ENCODE measurements at regions not wholly inside any gene's neighbourhood (a gene's known extent, or its start where the extent isn't known, plus 50 kb on each side); places are given as distances from the start of the nearest gene placed in this dataset.

DNA sequence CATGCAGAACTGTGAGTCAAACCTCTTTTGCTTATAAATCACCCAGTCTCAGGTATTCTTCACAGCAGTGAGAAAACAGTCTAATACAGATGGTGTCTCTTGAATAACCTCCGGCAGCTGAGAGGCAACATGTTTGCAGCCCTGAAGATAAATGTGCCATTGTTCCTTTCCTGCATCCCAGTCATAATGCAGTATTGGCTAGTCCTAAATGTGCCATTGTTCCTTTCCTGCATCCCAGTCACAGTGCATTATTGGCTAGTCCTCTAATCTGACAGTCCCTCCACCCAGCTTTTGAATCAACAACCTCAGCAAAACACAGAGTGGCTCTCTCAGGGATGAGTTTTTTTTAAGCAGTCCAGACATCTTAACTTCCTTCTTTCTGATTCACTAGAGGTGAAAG lies 550.7 kb downstream of the RIT2 start:
- no peak for DNase-seq (ENCODE audit: low spot score in 2 of 2)
- Mint-ChIP-seq H3K36me3 (ENCODE audit: insufficient read depth) (no peaks in the 10 kb centered on the region), H3K4me1 (no peaks in the 10 kb centered on the region), H3K9me3 (peaks cover 13% of the 10 kb centered on the region), H3K4me3 (no peak overlapping the region), H3K27me3 (no peaks in the 10 kb centered on the region), H3K27ac (ENCODE audit: low read depth) (no peak overlapping the region)
- ATAC-seq (replicated peaks; ENCODE audit: extremely low read depth, poor library complexity, severe bottlenecking), result no peak

DNA sequence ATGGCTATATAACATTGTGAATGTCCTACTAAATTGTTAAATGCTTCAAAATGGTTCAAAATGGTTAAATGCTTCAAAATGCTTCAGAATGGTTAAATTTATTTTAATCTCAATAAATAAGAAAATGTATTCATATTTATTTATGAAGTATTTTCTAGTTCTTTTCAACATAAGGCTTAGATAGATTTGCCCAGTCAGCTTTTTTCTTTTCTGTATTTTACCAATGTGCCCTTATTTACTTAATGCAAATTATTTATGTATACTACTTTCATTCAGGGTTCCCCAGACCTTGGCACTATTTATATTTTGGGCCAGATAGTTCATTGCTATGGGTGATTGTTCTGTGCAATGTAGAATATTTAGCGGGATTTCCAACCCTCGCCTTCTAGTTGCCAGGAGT lies 546.7 kb downstream of the RIT2 start:
- no peak for DNase-seq (ENCODE audit: low spot score in 2 of 2)
- H3K27ac Mint-ChIP-seq (ENCODE audit: low read depth), result no peak overlapping the region
- no peak for ATAC-seq (replicated peaks; ENCODE audit: extremely low read depth, poor library complexity, severe bottlenecking)
- H3K36me3 Mint-ChIP-seq (ENCODE audit: insufficient read depth), result no peaks in the 10 kb centered on the region
- no peaks in the 10 kb centered on the region for H3K4me1 Mint-ChIP-seq
- peaks cover 9% of the 10 kb centered on the region for H3K9me3 Mint-ChIP-seq
- H3K4me3 Mint-ChIP-seq, result no peak overlapping the region
- no peaks in the 10 kb centered on the region for H3K27me3 Mint-ChIP-seq

DNA sequence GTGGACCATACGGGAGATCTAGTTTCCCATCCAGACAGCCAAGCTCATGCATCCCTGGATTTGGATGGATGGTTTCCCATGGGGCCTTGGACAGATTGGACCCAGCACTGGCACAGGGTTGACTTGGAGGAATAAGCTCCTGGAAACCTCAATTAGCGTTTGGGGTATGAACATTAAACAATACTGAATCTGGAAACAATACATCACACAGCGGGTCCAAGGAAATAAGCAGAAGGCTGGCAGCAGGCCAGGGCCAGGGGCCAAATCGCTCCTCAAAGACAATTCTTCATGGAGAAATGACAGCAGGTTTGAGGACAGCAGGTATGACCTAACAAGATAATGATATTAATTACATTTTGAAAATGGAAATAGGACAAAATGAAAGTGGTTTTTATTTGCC lies 540.6 kb downstream of the RIT2 start:
- Mint-ChIP-seq H3K4me1 (no peaks in the 10 kb centered on the region), H3K4me3 (no peak overlapping the region), H3K27ac (ENCODE audit: low read depth) (no peak overlapping the region), H3K9me3 (no peaks in the 10 kb centered on the region), H3K27me3 (no peaks in the 10 kb centered on the region), H3K36me3 (ENCODE audit: insufficient read depth) (no peaks in the 10 kb centered on the region)
- ATAC-seq (replicated peaks; ENCODE audit: extremely low read depth, poor library complexity, severe bottlenecking) (no peak), DNase-seq (ENCODE audit: low spot score in 2 of 2) (no peak)

DNA sequence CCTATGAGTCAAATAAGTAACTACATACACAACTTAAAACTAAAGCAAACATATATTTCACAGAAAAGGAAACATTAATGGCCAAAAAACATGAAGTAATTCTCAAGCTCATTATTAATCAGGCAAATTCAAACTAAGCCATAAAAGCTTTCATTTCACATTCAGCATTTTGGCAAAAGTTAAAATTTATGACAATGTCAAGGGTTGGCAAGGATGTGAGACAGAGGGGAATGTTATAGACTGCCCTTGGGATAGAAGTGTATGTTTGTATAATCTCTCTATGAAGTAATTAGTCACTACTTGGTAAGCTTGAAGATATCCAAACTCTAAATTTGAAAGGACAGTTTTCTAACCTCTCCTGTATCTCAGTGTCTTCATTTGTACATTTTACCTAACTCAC lies 539.4 kb downstream of the RIT2 start:
- Mint-ChIP-seq H3K27ac (ENCODE audit: low read depth) (no peak overlapping the region), H3K9me3 (no peaks in the 10 kb centered on the region), H3K36me3 (ENCODE audit: insufficient read depth) (no peaks in the 10 kb centered on the region), H3K27me3 (no peaks in the 10 kb centered on the region), H3K4me1 (no peaks in the 10 kb centered on the region), H3K4me3 (no peak overlapping the region)
- DNase-seq (ENCODE audit: low spot score in 2 of 2), result no peak
- ATAC-seq (replicated peaks; ENCODE audit: extremely low read depth, poor library complexity, severe bottlenecking), result no peak

DNA sequence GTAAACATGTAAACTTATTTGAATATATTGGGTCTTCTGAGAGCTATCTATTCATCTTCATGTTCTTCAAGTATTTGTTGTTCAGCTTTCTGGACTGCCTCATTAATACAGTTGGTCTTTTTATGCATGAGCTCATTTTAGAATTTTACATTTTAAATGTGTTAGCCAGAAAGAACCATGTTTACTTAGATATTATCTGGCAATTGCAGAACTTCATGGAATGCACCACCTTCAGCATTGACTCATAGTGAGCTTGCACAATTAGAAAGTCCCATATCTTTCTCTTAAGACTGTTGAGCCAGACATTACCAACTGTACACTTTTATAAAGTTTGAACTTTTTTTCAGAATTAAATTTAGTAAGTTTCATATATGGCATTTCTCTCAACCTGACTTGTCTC lies 536.7 kb downstream of the RIT2 start:
- H3K9me3 Mint-ChIP-seq, result peaks cover 5% of the 10 kb centered on the region
- no peaks in the 10 kb centered on the region for H3K27me3 Mint-ChIP-seq
- H3K36me3 Mint-ChIP-seq (ENCODE audit: insufficient read depth), result no peaks in the 10 kb centered on the region
- no peak overlapping the region for H3K4me3 Mint-ChIP-seq
- no peaks in the 10 kb centered on the region for H3K4me1 Mint-ChIP-seq
- H3K27ac Mint-ChIP-seq (ENCODE audit: low read depth), result no peak overlapping the region
- ATAC-seq (replicated peaks; ENCODE audit: extremely low read depth, poor library complexity, severe bottlenecking) (no peak), DNase-seq (ENCODE audit: low spot score in 2 of 2) (no peak)

DNA sequence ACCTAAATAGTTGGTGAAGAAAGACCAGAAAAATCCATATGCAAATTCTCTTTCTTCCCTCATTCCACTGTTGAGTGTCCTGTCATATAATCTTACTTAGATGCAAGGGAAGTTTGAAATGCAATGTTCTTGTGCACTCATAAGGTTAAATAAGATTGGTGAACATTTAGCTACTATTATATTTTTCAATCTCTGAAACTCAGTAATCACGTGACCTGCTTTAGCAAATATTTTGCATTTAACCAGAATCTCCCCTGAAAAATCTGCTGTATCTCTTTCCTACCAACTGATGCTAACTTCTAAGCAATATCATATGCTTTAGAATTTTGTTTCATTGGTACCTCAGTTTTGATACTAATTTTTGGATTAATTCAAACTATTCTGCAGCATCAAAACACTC lies 533.2 kb downstream of the RIT2 start:
- no peak for DNase-seq (ENCODE audit: low spot score in 2 of 2)
- Mint-ChIP-seq H3K4me1 (no peaks in the 10 kb centered on the region), H3K4me3 (no peak overlapping the region), H3K27ac (ENCODE audit: low read depth) (no peak overlapping the region), H3K27me3 (no peaks in the 10 kb centered on the region), H3K36me3 (ENCODE audit: insufficient read depth) (no peaks in the 10 kb centered on the region), H3K9me3 (peaks cover 8% of the 10 kb centered on the region)
- ATAC-seq (replicated peaks; ENCODE audit: extremely low read depth, poor library complexity, severe bottlenecking), result no peak

DNA sequence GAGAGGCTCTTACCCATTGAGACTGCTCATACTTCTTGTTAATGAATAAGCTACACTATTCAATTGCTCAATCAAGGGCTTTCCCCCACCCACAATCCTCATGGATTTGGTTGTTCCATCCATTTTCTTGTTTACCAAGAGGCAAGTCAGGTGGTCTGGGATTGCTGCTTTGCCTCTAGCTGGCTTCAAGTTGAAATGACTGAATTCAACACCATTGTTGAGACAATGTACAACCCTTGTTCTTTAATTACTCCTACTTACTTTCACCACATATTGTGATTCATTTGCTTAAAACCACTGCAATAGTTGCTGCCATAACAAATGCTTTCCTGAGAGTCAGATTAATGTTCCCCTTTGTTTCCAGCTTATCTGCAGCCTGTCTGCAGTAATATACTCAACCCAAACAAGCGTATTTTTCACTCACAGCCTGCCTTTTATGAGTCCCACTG lies 532.2 kb downstream of the RIT2 start:
- no peak for ATAC-seq (replicated peaks; ENCODE audit: extremely low read depth, poor library complexity, severe bottlenecking)
- no peak overlapping the region for H3K27ac Mint-ChIP-seq (ENCODE audit: low read depth)
- no peak overlapping the region for H3K4me3 Mint-ChIP-seq

DNA sequence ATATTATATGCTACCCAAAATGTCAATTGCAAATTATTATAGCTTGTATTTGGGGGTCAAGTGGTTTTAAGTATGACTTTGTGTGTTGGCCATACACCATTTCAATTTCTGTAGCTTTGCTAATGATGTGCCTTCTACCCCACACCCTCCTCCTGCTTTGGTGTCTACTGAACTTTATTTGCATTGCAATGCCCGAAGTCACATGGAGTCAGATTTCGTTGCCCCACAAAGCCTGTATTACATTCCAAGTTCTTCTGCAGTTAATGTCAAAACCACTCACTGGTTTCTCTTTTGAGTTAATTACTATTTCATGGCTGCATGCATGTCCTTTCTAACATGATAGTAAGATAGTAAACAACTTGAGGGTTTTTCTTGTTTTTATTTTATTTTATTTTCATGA lies 528.9 kb downstream of the RIT2 start:
- H3K4me3 Mint-ChIP-seq, result no peak overlapping the region
- DNase-seq (ENCODE audit: low spot score in 2 of 2), result no peak
- no peaks in the 10 kb centered on the region for H3K4me1 Mint-ChIP-seq
- no peaks in the 10 kb centered on the region for H3K36me3 Mint-ChIP-seq (ENCODE audit: insufficient read depth)
- no peaks in the 10 kb centered on the region for H3K27me3 Mint-ChIP-seq
- no peak overlapping the region for H3K27ac Mint-ChIP-seq (ENCODE audit: low read depth)
- peaks cover 19% of the 10 kb centered on the region for H3K9me3 Mint-ChIP-seq
- no peak for ATAC-seq (replicated peaks; ENCODE audit: extremely low read depth, poor library complexity, severe bottlenecking)

More for the DNA sequence above, 532.2 kb downstream of the RIT2 start:
- Mint-ChIP-seq H3K27me3 (no peaks in the 10 kb centered on the region), H3K36me3 (ENCODE audit: insufficient read depth) (no peaks in the 10 kb centered on the region), H3K9me3 (peaks cover 18% of the 10 kb centered on the region), H3K4me1 (no peaks in the 10 kb centered on the region)
- DNase-seq (ENCODE audit: low spot score in 2 of 2), result no peak

DNA sequence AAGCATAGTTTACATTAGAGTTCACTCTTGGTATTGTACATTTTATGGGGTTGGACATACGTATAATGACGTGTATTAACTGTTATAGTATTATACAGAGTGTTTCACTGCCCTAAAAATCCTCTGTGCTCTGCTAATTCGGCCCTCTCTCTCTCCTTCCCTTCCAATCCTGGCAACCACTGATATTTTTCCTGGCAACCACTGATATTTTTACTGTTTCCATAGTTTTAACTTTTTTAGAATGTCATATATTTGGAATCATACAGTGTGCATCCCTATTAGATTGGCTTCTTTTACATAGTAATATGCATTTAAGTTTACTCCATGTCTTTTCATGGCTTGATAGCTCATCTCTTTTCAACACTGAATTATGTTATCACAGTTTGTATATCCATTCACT lies 526.7 kb downstream of the RIT2 start:
- ATAC-seq (replicated peaks; ENCODE audit: extremely low read depth, poor library complexity, severe bottlenecking), result no peak
- H3K4me1 Mint-ChIP-seq, result no peaks in the 10 kb centered on the region
- no peak for DNase-seq (ENCODE audit: low spot score in 2 of 2)
- H3K27me3 Mint-ChIP-seq, result no peaks in the 10 kb centered on the region
- no peak overlapping the region for H3K4me3 Mint-ChIP-seq
- H3K27ac Mint-ChIP-seq (ENCODE audit: low read depth), result no peak overlapping the region
- peaks cover 20% of the 10 kb centered on the region for H3K9me3 Mint-ChIP-seq
- H3K36me3 Mint-ChIP-seq (ENCODE audit: insufficient read depth), result no peaks in the 10 kb centered on the region

DNA sequence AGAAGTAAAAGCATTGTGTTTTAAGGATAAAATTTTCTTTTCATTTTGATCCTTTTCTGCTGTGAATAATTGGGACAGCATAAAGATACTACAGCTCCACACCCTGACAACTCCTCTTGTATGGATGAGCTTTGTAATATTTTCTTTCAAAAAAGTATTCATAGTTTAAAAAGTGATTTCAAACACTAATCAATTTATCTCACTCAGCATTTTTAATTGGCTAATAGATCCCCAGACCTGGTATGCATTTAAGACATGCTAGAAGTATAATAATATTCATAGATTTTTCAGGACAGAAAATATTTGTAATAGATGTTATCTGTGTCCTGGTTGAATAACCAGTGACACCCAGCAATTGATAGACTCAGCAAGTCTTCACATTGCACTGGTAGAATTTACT lies 510.7 kb downstream of the RIT2 start:
- no peak for DNase-seq (ENCODE audit: low spot score in 2 of 2)
- no peaks in the 10 kb centered on the region for H3K4me1 Mint-ChIP-seq
- H3K27me3 Mint-ChIP-seq, result no peaks in the 10 kb centered on the region
- no peak overlapping the region for H3K4me3 Mint-ChIP-seq
- no peaks in the 10 kb centered on the region for H3K36me3 Mint-ChIP-seq (ENCODE audit: insufficient read depth)
- no peak for ATAC-seq (replicated peaks; ENCODE audit: extremely low read depth, poor library complexity, severe bottlenecking)
- H3K27ac Mint-ChIP-seq (ENCODE audit: low read depth), result no peak overlapping the region
- H3K9me3 Mint-ChIP-seq, result peaks cover 16% of the 10 kb centered on the region

DNA sequence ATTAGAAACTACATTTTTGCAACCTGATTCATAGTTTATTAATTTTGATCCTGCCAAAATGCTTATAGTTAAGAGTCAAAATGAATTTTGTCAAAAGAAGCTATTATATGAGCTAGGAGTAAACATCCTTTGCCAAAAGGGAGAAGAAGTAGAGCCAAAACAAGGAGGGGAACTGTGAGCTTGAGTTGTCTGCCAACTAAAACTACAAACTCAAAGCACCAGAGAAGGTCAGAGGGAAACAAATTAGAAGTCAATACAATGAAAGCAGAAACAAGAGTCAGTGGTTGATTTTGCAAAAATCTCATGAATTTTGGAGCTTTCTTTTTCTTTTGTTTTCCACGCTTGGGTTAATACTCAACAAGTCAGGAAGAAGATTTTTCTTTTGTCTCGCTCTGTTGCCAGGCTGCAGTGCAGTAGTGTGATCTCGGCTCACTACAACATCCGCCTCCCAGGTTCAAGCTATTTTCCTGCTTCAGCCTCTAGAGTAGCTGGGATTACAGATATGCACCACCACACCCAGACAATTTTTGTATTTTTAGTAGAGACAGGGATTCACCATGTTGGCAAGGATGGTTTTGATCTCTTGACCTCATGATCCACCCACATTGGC lies 508.5 kb downstream of the RIT2 start:
- Mint-ChIP-seq H3K27ac (ENCODE audit: low read depth) (no peak overlapping the region), H3K9me3 (peaks cover 16% of the 10 kb centered on the region), H3K36me3 (ENCODE audit: insufficient read depth) (no peaks in the 10 kb centered on the region), H3K4me1 (no peaks in the 10 kb centered on the region), H3K27me3 (no peaks in the 10 kb centered on the region), H3K4me3 (no peak overlapping the region)
- no peak for DNase-seq (ENCODE audit: low spot score in 2 of 2)
- no peak for ATAC-seq (replicated peaks; ENCODE audit: extremely low read depth, poor library complexity, severe bottlenecking)

DNA sequence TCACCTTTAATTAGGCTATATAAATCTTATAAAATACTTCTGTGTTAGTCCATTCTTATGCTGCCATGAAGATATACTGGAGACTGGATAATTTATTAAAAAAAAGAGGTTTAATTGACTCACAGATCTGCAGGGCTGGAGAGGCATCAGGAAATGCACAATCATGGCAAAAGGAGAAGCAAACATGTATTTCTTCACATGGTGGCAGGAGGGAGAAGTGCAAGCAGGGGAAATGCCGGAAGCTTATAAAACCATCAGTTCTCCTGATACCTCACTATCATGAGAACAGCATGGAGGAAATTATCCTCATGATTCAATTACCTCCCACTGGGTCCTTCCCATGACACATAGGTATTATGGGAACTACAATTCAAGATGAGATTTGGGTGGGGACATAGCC lies 504.4 kb downstream of the RIT2 start:
- ATAC-seq (replicated peaks; ENCODE audit: extremely low read depth, poor library complexity, severe bottlenecking), result no peak
- Mint-ChIP-seq H3K4me3 (no peak overlapping the region), H3K4me1 (no peaks in the 10 kb centered on the region), H3K27me3 (no peaks in the 10 kb centered on the region), H3K9me3 (peaks cover 19% of the 10 kb centered on the region), H3K36me3 (ENCODE audit: insufficient read depth) (no peaks in the 10 kb centered on the region), H3K27ac (ENCODE audit: low read depth) (no peak overlapping the region)
- no peak for DNase-seq (ENCODE audit: low spot score in 2 of 2)

DNA sequence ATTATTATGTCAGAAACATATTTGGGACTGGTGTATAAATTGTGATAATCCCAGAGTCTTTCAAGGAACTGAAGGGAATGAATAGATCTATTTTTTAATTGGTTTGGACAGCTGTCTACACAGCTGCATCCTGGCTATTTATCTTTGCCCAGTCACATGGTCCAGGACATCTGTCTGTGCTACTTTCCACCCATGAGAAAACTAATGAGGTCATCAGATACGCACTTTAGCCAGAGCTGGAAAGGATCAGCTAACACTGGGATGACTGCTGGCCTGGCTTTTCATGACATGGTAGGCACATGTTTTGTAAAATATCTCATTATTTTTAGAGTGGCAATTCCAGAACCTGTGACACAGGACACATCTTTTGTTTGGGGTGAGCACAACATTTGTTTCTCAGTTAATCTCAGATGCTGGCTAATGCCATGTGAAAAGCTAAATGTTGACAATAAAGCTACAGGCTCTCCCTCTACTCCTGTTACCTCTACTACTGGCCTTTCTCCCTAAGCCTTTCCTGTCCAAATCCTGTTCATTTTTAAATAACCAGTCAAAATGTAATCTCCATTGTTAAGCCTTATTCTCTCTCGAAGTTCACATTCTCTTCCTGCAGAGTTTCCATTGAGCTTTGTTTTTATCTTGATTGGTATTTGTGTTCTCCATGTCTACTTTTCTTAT lies 500.7 kb downstream of the RIT2 start:
- Mint-ChIP-seq H3K36me3 (ENCODE audit: insufficient read depth) (no peaks in the 10 kb centered on the region), H3K27me3 (no peaks in the 10 kb centered on the region), H3K4me1 (no peaks in the 10 kb centered on the region), H3K4me3 (no peak overlapping the region), H3K9me3 (peaks cover 22% of the 10 kb centered on the region), H3K27ac (ENCODE audit: low read depth) (no peak overlapping the region)
- ATAC-seq (replicated peaks; ENCODE audit: extremely low read depth, poor library complexity, severe bottlenecking) (no peak), DNase-seq (ENCODE audit: low spot score in 2 of 2) (no peak)

Data from central memory CD8-positive, alpha-beta T cell (primary cell).